Suprapubic skin (tissue), 4 donors: ENCODE measurements at regions not wholly inside any gene's neighbourhood (a gene's known extent, or its start where the extent isn't known, plus 50 kb on each side); places are given as distances from the start of the nearest gene placed in this dataset.

Experiments used
- CTCF ChIP-seq, 2 donors: fragments of 200-600 bp in 1 of 2; fragments of 450-650 bp in 1 of 2; sonication (generic) in 1 of 2; IDR thresholded peaks; one replicate each; pipeline ENCODE4 v1.5.1; 2016 to 2019; ENCODE audit warnings: antibody characterized with exemption in 2 of 2, mild to moderate bottlenecking in 1 of 2, moderate library complexity in 1 of 2
- POLR2A ChIP-seq, 2 donors: fragments of 450-650 bp; IDR thresholded peaks; one replicate each; pipeline ENCODE4 v1.6.1; 2017; ENCODE audit warnings: antibody characterized with exemption in 2 of 2, mild to moderate bottlenecking in 2 of 2, moderate library complexity in 2 of 2
- POLR2AphosphoS5 ChIP-seq, 3 donors: sonication (generic); formaldehyde crosslinking; IDR thresholded peaks; one replicate each; pipeline ENCODE4 v1.6.1; 2017; ENCODE audit warnings: antibody characterized with exemption in 3 of 3

DNA sequence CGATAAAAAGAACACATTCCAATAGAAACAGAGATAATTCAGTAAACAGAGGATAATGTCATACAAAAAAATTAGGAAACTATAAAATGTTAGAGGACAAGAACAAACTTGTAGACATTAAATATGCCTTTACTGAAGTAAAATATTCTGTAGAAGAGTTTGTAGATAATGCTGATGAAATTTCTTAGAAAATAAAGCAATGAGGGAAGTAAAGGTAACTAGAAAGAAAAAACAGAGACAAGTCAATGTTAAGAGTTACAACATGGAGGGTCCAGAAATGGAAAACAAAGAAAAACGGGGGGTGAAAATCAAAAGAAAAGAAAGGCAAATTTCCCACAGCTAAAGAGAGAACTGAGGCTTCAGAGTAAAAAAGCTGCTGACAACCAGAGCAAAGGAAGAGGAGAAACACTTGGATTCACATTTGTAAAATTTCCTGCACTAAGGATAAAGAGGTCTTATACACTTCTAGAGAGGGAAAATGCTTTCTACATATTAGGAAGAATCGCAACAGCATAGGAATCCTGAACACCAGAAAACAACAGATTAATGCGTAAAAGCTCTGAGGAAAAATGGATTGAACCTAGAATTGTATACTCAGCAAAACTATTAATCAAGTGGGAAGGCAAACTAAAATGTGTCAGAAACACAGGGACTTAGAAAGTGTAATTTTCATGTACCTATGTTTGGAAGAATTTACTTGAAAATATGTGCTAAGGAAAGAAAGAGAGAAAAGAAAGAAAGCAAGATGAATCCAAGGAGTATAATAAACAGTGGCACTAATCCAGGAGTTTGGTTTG is 55.0 kb upstream of the AGR3 start:
- TF ChIP-seq CTCF (IDR thresholded peaks at IDR 0.05) (no peak), POLR2A (IDR thresholded peaks at IDR 0.05) (no peak), POLR2AphosphoS5 (IDR thresholded peaks at IDR 0.05) (no peak)
